ENCODE measurements at regions not wholly inside any gene's neighbourhood (a gene's known extent, or its start where the extent isn't known, plus 50 kb on each side); places are given as distances from the start of the nearest gene placed in this dataset.

DNA sequence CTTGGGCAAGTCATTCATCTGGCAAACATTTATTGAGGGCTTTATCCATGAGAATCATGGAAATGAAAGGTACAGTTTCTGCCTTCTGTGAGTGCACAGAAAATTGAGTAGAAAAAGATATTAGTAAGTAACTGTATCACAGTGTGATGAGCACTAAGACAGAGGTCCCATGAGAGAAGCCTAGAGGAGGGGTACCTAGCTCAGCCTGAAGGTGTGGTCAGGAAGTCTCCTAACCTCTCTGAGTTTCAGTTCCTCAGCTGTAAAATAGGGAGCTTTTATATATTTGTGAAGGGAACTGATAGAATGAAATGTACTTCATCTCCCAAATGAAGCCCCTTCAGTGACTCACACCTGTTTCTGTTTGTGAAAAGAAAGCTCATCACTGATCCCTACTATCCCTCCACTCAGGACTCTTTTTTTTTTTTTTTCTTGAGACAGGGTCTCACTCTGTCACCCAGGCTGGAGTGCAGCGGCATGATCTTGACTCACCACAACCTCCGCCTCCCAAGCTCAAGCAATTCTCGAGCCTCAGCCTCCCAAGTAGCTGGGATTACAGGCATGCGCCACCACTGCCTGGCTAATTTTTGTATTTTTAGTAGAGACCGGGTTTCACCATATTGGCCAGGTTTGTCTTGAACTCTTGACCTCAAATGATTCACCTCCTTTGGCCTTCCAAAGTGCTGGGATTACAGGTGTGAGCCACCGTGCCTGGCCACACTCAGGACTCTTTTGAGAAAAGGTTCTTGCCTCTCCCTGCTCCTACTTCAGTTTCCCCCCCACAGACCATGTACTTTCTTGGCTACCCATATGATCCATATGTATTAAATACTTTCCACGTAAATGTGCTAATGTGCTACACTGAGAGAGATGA is 93.7 kb upstream of the FUT8 start:
- TF ChIP-seq, protein P1, sequence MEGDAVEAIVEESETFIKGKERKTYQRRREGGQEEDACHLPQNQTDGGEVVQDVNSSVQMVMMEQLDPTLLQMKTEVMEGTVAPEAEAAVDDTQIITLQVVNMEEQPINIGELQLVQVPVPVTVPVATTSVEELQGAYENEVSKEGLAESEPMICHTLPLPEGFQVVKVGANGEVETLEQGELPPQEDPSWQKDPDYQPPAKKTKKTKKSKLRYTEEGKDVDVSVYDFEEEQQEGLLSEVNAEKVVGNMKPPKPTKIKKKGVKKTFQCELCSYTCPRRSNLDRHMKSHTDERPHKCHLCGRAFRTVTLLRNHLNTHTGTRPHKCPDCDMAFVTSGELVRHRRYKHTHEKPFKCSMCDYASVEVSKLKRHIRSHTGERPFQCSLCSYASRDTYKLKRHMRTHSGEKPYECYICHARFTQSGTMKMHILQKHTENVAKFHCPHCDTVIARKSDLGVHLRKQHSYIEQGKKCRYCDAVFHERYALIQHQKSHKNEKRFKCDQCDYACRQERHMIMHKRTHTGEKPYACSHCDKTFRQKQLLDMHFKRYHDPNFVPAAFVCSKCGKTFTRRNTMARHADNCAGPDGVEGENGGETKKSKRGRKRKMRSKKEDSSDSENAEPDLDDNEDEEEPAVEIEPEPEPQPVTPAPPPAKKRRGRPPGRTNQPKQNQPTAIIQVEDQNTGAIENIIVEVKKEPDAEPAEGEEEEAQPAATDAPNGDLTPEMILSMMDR (conservative IDR thresholded peaks at IDR 0.05; ENCODE audit: low read length): no peak
- TF ChIP-seq EZH2phosphoT487 (IDR thresholded peaks at IDR 0.05; ENCODE audit: borderline replicate concordance): no peak
